ENCODE measurements at regions not wholly inside any gene's neighbourhood (a gene's known extent, or its start where the extent isn't known, plus 50 kb on each side); places are given as distances from the start of the nearest gene placed in this dataset.

DNA sequence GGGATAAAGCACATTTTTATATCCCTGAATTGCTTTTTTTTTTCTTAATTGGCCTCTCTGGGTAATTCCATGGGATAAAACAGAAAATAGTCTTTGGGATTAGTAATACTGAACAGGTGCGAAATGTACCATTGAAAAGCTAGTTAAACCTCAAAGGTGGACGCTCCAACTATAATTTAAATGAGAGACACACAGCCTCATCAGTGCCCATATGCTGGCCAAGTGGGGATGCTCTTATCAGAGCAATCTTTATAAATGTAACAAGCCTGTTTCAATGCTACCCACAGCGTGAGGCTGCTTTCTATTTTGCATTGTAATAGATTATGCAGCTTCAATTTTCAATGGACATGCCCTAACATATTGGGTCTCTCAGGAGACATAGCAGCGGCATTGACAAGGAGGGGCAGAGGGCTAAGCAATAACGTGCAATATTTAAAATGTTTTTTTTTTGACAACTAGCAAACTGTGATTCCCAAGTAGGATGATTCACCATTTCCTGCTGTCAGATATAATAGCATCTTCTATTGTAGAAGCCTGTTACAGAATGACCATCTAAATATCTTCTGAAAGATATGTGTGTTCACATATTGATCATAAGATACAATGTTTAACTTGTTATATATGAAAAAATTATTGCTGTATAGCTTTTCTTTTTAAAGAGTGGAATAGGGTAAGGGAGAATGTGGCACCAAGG lies 91.3 kb upstream of the BET1 start:
- H3K4me3 ChIP-seq (ENCODE audit: control insufficient read depth, low read depth, low read length): no peak overlapping the region
- no peak for DNase-seq (ENCODE audit: low read depth)
- TF ChIP-seq, protein P1, sequence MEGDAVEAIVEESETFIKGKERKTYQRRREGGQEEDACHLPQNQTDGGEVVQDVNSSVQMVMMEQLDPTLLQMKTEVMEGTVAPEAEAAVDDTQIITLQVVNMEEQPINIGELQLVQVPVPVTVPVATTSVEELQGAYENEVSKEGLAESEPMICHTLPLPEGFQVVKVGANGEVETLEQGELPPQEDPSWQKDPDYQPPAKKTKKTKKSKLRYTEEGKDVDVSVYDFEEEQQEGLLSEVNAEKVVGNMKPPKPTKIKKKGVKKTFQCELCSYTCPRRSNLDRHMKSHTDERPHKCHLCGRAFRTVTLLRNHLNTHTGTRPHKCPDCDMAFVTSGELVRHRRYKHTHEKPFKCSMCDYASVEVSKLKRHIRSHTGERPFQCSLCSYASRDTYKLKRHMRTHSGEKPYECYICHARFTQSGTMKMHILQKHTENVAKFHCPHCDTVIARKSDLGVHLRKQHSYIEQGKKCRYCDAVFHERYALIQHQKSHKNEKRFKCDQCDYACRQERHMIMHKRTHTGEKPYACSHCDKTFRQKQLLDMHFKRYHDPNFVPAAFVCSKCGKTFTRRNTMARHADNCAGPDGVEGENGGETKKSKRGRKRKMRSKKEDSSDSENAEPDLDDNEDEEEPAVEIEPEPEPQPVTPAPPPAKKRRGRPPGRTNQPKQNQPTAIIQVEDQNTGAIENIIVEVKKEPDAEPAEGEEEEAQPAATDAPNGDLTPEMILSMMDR (IDR thresholded peaks at IDR 0.05; ENCODE audit: control insufficient read depth, insufficient read depth, low read depth, low read length, missing control alignments): no peak

DNA sequence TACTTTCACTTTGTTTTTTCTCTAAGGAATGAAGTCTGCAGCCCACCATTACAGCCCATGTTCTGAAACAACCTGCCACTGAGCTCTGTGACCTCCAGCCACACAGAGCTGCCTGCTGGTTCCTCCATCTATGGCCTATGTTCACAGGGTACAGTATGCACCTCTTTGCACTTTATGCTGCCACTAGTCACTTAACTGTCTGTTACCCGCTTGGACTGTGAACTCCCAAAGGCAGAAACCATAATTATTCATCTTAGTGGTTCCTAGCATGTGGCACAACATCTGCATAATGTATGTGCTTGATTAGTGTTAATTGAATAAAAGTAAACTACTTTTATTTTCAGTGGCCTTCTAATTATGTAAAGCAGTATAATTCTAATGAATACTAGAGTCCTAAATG lies 95.5 kb upstream of the BET1 start:
- TF ChIP-seq, protein P1 (IDR thresholded peaks at IDR 0.05; ENCODE audit: control insufficient read depth, insufficient read depth, low read depth, low read length, missing control alignments): no peak
- no peak for DNase-seq (ENCODE audit: low read depth)
- no peak overlapping the region for H3K4me3 ChIP-seq (ENCODE audit: control insufficient read depth, low read depth, low read length)

DNA sequence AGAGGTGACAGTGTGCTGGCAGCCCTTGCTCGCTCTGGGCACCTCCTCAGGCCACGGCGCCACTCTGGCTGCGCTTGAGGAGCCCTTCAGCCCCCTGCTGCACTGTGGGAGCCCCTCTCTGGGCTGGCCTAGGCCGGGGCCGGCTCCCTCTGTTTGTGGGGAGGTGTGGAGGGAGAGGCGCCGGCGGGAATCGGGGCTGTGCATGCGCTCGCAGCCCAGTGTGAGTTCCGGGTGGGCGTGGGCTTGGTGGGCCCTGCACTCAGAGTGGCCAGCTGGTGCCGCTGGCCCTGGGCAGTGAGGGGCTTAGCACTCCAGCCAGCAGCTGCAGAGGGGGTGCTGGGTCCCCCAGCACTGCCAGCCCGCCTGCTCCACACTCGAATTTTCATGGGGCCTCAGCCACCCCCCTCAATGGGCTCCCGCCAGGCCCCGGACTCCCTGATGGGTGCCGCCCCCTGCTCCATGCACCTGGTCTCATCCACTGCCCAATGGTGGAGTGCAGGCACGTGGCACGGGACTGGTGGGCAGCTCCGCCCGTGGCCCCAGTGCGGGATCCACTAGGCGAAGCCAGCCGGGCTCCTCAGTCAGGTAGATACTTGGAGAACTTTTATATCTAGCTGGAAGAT lies 96.7 kb upstream of the BET1 start:
- TF ChIP-seq, protein P1 (IDR thresholded peaks at IDR 0.05; ENCODE audit: control insufficient read depth, insufficient read depth, low read depth, low read length, missing control alignments): no peak
- no peak for DNase-seq (ENCODE audit: low read depth)
- H3K4me3 ChIP-seq (ENCODE audit: control insufficient read depth, low read depth, low read length): no peak overlapping the region

DNA sequence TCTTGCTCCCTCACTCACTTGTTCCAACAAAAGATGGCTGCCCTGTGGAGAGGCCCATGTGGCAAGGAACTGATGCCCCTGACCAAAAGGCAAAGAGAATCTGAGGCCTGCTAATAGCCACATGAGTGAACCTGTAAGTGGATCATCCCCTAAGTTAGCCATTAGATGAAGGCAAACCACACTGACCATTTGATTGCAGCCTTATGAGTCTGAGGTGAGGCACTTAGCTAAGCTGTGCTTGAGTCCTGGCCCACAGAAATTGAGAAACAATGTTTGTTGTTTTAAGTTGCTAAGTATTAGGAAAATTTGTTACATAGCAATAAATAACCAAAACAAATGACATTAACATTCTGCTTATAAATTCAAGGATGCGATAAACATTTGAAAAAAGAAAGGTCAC lies 100.1 kb upstream of the BET1 start:
- no peak overlapping the region for H3K4me3 ChIP-seq (ENCODE audit: control insufficient read depth, low read depth, low read length)
- DNase-seq (ENCODE audit: low read depth): no peak
- TF ChIP-seq, protein P1 (IDR thresholded peaks at IDR 0.05; ENCODE audit: control insufficient read depth, insufficient read depth, low read depth, low read length, missing control alignments): no peak

DNA sequence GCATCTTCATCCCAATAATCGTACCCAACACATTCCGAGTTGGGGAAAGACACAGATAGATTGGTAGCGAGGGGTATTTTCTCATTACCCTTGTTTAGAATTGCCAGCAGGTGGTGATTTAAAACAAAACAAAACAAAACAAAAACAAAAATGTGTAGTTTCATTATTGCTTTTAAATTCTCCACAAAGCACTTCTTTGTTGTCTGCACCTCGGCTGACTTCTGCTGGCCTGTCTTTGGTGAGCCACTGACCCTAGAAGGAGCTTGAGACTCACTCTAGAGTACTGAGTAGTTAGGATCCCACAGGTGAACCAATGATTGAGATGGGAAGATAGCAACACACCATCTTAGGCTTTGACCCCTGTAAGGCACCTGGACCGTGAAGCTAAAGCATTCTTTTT lies 105.4 kb upstream of the BET1 start:
- no peak overlapping the region for H3K4me3 ChIP-seq (ENCODE audit: control insufficient read depth, low read depth, low read length)
- TF ChIP-seq, protein P1 (IDR thresholded peaks at IDR 0.05; ENCODE audit: control insufficient read depth, insufficient read depth, low read depth, low read length, missing control alignments): no peak
- no peak for DNase-seq (ENCODE audit: low read depth)

DNA sequence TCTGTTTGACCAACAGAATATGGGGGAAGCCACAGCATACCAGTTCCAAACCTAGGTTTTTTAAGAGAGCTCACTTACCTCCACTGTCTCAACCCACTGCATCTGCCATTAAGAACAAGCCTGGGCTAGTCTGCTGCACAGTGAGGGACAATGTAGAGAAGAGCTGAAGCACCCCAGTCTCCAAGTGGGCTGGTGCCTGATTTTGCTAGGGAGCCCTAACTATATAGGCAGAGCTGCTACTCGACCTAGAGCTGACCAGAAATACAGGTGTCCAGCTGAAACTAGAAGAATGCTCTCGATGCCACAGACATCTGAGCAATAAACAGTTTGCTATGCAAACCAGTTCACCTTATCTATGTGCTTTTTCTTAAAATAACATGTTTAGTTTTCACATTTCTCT lies 106.9 kb upstream of the BET1 start:
- no peak overlapping the region for H3K4me3 ChIP-seq (ENCODE audit: control insufficient read depth, low read depth, low read length)
- TF ChIP-seq, protein P1 (IDR thresholded peaks at IDR 0.05; ENCODE audit: control insufficient read depth, insufficient read depth, low read depth, low read length, missing control alignments): no peak
- no peak for DNase-seq (ENCODE audit: low read depth)
